DND-41 (cell line): ENCODE measurements at regions not wholly inside any gene's neighbourhood (a gene's known extent, or its start where the extent isn't known, plus 50 kb on each side); places are given as distances from the start of the nearest gene placed in this dataset.

Experiments used
- ATAC-seq: fragments of 200-7000 bp; cut with Tn5 transposase; 3 replicates; pipeline ENCODE4 v1.9.1; 2021; ENCODE audit warnings: low read depth; ENCODE audit not compliant: insufficient read depth
- DNase-seq: peaks from one replicate; pipeline ENCODE4 v3.0.0-alpha.2; 2020
- H2AFZ ChIP-seq: 2 replicates; pipeline ENCODE4 v1.6.0; 2012; ENCODE audit warnings: low read depth, low read length
- H3K27ac ChIP-seq: 2 replicates; pipeline ENCODE4 v1.5.1; 2012; ENCODE audit warnings: low read length, inconsistent platforms
- H3K27me3 ChIP-seq: fragments of 200-600 bp; sonication (generic); 2 replicates; pipeline ENCODE4 v1.6.0; 2012; ENCODE audit warnings: low read length, mild to moderate bottlenecking, inconsistent platforms; ENCODE audit not compliant: insufficient read depth, poor library complexity
- H3K36me3 ChIP-seq: 2 replicates; pipeline ENCODE4 v1.5.1; 2012; ENCODE audit warnings: low read length, inconsistent platforms; ENCODE audit not compliant: insufficient read depth
- H3K4me1 ChIP-seq: 2 replicates; pipeline ENCODE4 v1.5.1; 2012; ENCODE audit warnings: mild to moderate bottlenecking, low read length; ENCODE audit not compliant: insufficient read depth
- H3K4me2 ChIP-seq: 2 replicates; pipeline ENCODE4 v1.6.0; 2012; ENCODE audit warnings: mild to moderate bottlenecking, moderate library complexity, low read length, inconsistent platforms; ENCODE audit not compliant: insufficient read depth
- H3K4me3 ChIP-seq, 2 experiments: fragments of 200-600 bp in 1 of 2; shearing (Covaris generic) in 1 of 2; 2 replicates each; pipeline ENCODE4 v1.5.1; 2012 to 2016; ENCODE audit warnings: inconsistent platforms in 2 of 2, low read length in 2 of 2, mild to moderate bottlenecking in 2 of 2, low read depth in 1 of 2, moderate library complexity in 1 of 2
- H3K79me2 ChIP-seq: 2 replicates; pipeline ENCODE4 v1.6.0; 2012; ENCODE audit warnings: low read length, inconsistent platforms; ENCODE audit not compliant: insufficient read depth
- H3K9ac ChIP-seq: 2 replicates; pipeline ENCODE4 v1.6.0; 2012; ENCODE audit warnings: low read depth, mild to moderate bottlenecking, inconsistent platforms, low read length, moderate library complexity
- H3K9me3 ChIP-seq: 2 replicates; pipeline ENCODE4 v1.5.1; 2012; ENCODE audit warnings: low read length, moderate library complexity, mild to moderate bottlenecking, inconsistent platforms; ENCODE audit not compliant: insufficient read depth, severe bottlenecking
- H4K20me1 ChIP-seq: 2 replicates; pipeline ENCODE4 v1.6.0; 2012; ENCODE audit warnings: low read length; ENCODE audit not compliant: insufficient read depth
- CTCF ChIP-seq: IDR thresholded peaks from 2 replicates; pipeline ENCODE4 v1.5.1; 2012; ENCODE audit warnings: borderline replicate concordance, low read length, moderate library complexity, mild to moderate bottlenecking; ENCODE audit not compliant: poor library complexity, severe bottlenecking; ENCODE audit errors: extremely low read depth
- EZH2 ChIP-seq: IDR thresholded peaks from 3 replicates; pipeline ENCODE4 v1.6.1; 2012; ENCODE audit warnings: borderline replicate concordance, low read depth, mild to moderate bottlenecking, moderate library complexity, low read length, inconsistent platforms; ENCODE audit not compliant: severe bottlenecking

DNA sequence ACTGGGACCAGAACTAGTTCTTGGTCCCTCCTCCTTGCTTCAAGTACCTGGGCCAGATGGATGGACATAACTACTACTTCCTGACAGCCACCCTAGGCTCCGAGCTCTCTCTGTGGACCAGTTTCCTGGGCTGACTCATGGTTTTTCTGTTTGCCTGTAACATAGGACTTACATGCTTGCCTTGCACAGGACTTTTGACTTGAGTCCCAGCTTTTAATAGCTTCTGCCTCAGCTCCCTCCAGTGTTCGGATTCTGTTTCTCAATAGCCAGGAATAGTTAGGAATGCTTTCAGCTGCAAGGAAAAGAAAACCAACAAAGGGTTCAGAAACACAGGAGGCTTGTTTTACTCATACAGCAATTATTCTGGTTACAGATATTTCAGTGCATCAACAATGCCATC is 405.9 kb downstream of the ZNF536 start:
- ATAC-seq = no peak

GRCh38 chr19:30775956-30776355 is 403.8 kb downstream of the ZNF536 start:
- Histone ChIP-seq H3K9me3 (no peaks in the 10 kb centered on the region), H3K4me2 (no peak overlapping the region), H2AFZ (no peak overlapping the region), H3K4me3 (no peak overlapping the region), H3K9ac (no peak overlapping the region), H3K79me2 (no peaks in the 10 kb centered on the region), H3K27ac (no peak overlapping the region), H3K36me3 (no peaks in the 10 kb centered on the region), H3K27me3 (no peaks in the 10 kb centered on the region), H4K20me1 (no peaks in the 10 kb centered on the region), H3K4me1 (no peaks in the 10 kb centered on the region)
- ATAC-seq (no peak), DNase-seq (no peak)
- TF ChIP-seq EZH2 (no peak), CTCF (no peak)

More for the DNA sequence above, 405.9 kb downstream of the ZNF536 start:
- Histone ChIP-seq H3K4me2 (no peak overlapping the region), H3K79me2 (no peaks in the 10 kb centered on the region), H3K9me3 (no peaks in the 10 kb centered on the region), H3K9ac (no peak overlapping the region), H4K20me1 (no peaks in the 10 kb centered on the region), H2AFZ (no peak overlapping the region), H3K27ac (no peak overlapping the region), H3K27me3 (no peaks in the 10 kb centered on the region), H3K36me3 (no peaks in the 10 kb centered on the region), H3K4me1 (no peaks in the 10 kb centered on the region), H3K4me3 (no peak overlapping the region)
- no peak for TF ChIP-seq EZH2
- no peak for TF ChIP-seq CTCF
- DNase-seq = no peak

- no peak for ATAC-seq
Measured at GRCh38 chr19:30774252-30774766, 402.1 kb downstream of the ZNF536 start.

More at GRCh38 chr19:30774252-30774766, 402.1 kb downstream of the ZNF536 start:
- Histone ChIP-seq H3K4me3 (no peak overlapping the region), H3K9ac (no peak overlapping the region), H3K4me2 (no peak overlapping the region), H3K79me2 (no peaks in the 10 kb centered on the region), H3K9me3 (no peaks in the 10 kb centered on the region), H2AFZ (no peak overlapping the region), H3K27ac (no peak overlapping the region), H3K27me3 (no peaks in the 10 kb centered on the region), H3K36me3 (no peaks in the 10 kb centered on the region), H4K20me1 (no peaks in the 10 kb centered on the region), H3K4me1 (no peaks in the 10 kb centered on the region)
- no peak for DNase-seq
- TF ChIP-seq EZH2 = no peak
- no peak for TF ChIP-seq CTCF
